ENCODE measurements at regions not wholly inside any gene's neighbourhood (a gene's known extent, or its start where the extent isn't known, plus 50 kb on each side); places are given as distances from the start of the nearest gene placed in this dataset.

DNA sequence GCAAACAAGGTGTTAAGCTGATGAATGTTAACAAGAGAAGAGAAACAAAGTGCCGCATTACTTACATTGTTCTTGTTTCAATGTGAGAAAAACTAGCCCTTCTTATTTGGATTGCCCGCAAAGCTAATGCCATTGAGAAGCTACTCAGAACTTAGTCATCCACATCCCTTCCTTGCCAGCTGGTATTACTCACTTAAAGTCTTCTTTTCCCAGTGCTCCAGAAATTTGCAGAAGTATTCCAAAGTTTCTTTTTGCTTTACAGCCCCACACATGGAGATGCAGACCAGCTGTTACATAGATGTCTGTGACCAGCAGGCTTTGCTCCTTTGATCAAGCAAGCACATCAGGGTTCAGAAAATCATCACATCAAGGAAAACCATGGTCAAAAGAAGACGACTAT is 529.0 kb downstream of the TBC1D32 start:
- TF ChIP-seq, protein P1, sequence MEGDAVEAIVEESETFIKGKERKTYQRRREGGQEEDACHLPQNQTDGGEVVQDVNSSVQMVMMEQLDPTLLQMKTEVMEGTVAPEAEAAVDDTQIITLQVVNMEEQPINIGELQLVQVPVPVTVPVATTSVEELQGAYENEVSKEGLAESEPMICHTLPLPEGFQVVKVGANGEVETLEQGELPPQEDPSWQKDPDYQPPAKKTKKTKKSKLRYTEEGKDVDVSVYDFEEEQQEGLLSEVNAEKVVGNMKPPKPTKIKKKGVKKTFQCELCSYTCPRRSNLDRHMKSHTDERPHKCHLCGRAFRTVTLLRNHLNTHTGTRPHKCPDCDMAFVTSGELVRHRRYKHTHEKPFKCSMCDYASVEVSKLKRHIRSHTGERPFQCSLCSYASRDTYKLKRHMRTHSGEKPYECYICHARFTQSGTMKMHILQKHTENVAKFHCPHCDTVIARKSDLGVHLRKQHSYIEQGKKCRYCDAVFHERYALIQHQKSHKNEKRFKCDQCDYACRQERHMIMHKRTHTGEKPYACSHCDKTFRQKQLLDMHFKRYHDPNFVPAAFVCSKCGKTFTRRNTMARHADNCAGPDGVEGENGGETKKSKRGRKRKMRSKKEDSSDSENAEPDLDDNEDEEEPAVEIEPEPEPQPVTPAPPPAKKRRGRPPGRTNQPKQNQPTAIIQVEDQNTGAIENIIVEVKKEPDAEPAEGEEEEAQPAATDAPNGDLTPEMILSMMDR (IDR thresholded peaks at IDR 0.05): no peak
- no peak overlapping the region for H3K9ac ChIP-seq (ENCODE audit: low read depth in 2 of 2, low read length in 2 of 2)
- DNase-seq: no peak
- intact Hi-C loops (cut with DNase I): no loop called here
- H3K4me1 ChIP-seq: no peaks in the 10 kb centered on the region
- H3K4me3 ChIP-seq: no peak overlapping the region
- no peak overlapping the region for H3K27ac ChIP-seq
- no peaks in the 10 kb centered on the region for H3K36me3 ChIP-seq
- H3K27me3 ChIP-seq: no peaks in the 10 kb centered on the region
- no peaks in the 10 kb centered on the region for H3K9me3 ChIP-seq

DNA sequence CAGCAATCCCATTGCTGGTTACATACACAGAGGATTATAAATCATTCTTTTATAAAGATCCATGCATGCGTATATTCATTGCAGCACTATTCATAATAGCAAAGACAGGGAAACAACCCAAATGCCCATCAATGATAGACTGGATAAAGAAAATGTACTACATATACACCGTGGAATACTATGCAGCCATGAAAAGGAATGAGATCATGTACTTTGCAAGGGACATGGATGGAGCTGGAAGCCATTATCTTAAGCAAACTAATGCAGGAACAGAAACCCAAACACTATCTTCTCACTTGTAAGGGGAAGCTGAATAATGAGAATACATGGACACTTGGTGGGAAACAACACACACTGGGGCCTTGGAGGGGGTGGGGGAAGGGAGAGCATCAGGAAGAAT is 529.7 kb downstream of the TBC1D32 start:
- no peak overlapping the region for H3K27ac ChIP-seq
- no peaks in the 10 kb centered on the region for H3K27me3 ChIP-seq
- intact Hi-C loops (cut with DNase I): no loop called here
- H3K9me3 ChIP-seq: no peaks in the 10 kb centered on the region
- H3K4me3 ChIP-seq: no peak overlapping the region
- no peak overlapping the region for H3K9ac ChIP-seq (ENCODE audit: low read depth in 2 of 2, low read length in 2 of 2)
- H3K4me1 ChIP-seq: no peaks in the 10 kb centered on the region
- no peaks in the 10 kb centered on the region for H3K36me3 ChIP-seq
- TF ChIP-seq, protein P1 (IDR thresholded peaks at IDR 0.05): no peak
- no peak for DNase-seq

DNA sequence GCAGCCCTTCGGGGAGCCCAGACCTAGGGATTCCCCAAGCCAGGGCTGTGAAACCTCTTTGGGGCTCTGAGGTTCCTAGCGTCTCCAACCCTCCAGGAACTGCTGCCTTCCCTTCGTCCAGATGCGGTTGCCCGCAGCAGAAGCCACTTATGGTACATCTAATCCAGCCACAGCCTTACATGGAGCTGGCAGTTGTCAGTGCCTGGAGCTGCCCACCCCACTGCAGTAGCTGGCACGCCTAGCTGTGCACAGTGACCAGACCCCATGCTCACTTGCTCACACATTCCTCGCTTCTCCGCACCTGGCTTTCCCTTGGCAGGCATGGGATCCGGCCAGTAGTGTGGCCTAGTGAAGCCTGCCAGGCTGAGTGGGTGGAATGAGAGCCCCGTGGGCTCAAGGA is 547.6 kb downstream of the TBC1D32 start:
- Histone ChIP-seq H3K27me3 (no peaks in the 10 kb centered on the region), H3K27ac (no peak overlapping the region), H3K4me1 (no peaks in the 10 kb centered on the region), H3K4me3 (no peak overlapping the region), H3K36me3 (no peaks in the 10 kb centered on the region), H3K9me3 (no peaks in the 10 kb centered on the region), H3K9ac (ENCODE audit: low read depth in 2 of 2, low read length in 2 of 2) (no peak overlapping the region)
- DNase-seq: no peak
- intact Hi-C loops (cut with DNase I): no loop called here
- TF ChIP-seq, protein P1 (IDR thresholded peaks at IDR 0.05): no peak

DNA sequence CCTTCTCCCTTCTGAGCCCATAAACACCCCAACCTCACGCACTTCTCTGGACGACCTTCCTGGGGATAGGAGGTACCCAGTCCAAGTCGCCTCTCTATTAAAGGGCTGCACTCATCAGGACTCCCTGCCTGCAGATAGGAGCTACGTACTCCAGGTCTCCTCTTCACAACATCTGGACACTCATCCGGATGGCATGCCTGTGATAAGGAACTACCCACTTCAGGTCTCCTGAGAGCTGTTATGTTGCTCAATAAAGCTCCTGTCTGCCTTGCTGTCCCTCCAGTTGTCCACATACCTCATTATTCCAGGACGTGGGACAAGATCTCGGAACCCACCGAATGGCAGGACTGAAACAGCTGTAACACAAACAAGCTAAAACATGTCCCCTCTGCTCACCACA is 548.0 kb downstream of the TBC1D32 start:
- intact Hi-C loops (cut with DNase I): no loop called here
- DNase-seq: no peak
- no peaks in the 10 kb centered on the region for H3K36me3 ChIP-seq
- H3K4me1 ChIP-seq: no peaks in the 10 kb centered on the region
- H3K27ac ChIP-seq: no peak overlapping the region
- no peak overlapping the region for H3K4me3 ChIP-seq
- no peaks in the 10 kb centered on the region for H3K9me3 ChIP-seq
- no peaks in the 10 kb centered on the region for H3K27me3 ChIP-seq
- TF ChIP-seq, protein P1 (IDR thresholded peaks at IDR 0.05): no peak
- H3K9ac ChIP-seq (ENCODE audit: low read depth in 2 of 2, low read length in 2 of 2): no peak overlapping the region

DNA sequence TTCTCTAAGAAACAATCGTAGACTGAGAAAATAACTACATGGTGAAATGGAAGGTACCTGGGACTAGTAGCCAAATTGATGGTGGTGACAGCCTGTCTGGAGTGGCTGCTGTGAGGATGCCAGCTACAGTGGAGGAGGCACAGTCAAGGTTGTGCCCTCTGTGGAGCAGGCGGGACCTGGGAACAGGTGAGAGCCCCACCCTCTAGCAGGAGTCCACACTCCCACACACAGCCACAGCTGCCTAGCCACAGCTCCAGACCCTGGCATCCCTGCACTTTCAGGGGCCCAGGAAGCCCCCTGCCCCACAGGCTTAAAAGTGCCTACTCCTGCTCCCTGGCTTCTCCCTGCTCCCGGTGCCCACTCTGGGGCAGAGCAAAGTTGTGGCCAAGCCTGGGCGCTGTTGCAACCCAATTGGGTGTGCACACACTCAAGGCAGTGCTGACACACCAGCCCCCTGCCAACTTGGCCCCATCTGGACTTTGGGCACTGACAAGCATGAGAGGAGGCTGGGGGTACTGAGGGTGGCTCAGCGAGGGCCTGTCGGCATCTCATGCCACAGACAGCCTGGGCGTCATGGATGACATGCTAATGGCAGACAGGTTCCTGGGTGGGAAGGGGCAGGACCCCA is 548.7 kb downstream of the TBC1D32 start:
- DNase-seq: no peak
- H3K4me3 ChIP-seq: no peak overlapping the region
- H3K36me3 ChIP-seq: no peaks in the 10 kb centered on the region
- no peak overlapping the region for H3K9ac ChIP-seq (ENCODE audit: low read depth in 2 of 2, low read length in 2 of 2)
- intact Hi-C loops (cut with DNase I): no loop called here
- TF ChIP-seq, protein P1 (IDR thresholded peaks at IDR 0.05): no peak
- H3K27me3 ChIP-seq: no peaks in the 10 kb centered on the region
- no peaks in the 10 kb centered on the region for H3K9me3 ChIP-seq
- H3K27ac ChIP-seq: no peak overlapping the region
- H3K4me1 ChIP-seq: no peaks in the 10 kb centered on the region

All from colonic mucosa (tissue), 4 donors.